ENCODE measurements at regions not wholly inside any gene's neighbourhood (a gene's known extent, or its start where the extent isn't known, plus 50 kb on each side); places are given as distances from the start of the nearest gene placed in this dataset.

DNA sequence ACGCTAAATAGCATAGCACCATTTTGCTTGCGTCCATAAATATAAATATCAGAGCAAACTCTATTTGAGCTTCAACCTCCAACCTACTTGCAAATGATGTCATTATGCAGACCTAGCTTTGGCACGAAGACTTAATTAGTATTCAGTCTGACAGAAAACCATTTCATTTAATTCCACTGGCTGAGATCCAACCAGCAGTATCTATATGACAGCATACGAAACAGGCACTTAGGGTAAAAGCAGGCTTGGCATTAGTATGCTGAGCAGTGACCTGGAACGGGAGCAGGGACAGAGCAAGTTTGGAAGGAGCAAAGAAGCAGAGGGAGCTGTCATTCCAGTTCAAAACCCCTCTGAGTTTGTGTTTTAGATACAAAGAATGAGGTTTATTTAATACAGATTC is 312.5 kb upstream of the CHRM2 start:
- TF ChIP-seq, protein P1, sequence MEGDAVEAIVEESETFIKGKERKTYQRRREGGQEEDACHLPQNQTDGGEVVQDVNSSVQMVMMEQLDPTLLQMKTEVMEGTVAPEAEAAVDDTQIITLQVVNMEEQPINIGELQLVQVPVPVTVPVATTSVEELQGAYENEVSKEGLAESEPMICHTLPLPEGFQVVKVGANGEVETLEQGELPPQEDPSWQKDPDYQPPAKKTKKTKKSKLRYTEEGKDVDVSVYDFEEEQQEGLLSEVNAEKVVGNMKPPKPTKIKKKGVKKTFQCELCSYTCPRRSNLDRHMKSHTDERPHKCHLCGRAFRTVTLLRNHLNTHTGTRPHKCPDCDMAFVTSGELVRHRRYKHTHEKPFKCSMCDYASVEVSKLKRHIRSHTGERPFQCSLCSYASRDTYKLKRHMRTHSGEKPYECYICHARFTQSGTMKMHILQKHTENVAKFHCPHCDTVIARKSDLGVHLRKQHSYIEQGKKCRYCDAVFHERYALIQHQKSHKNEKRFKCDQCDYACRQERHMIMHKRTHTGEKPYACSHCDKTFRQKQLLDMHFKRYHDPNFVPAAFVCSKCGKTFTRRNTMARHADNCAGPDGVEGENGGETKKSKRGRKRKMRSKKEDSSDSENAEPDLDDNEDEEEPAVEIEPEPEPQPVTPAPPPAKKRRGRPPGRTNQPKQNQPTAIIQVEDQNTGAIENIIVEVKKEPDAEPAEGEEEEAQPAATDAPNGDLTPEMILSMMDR (IDR thresholded peaks at IDR 0.05), result no peak
- TF ChIP-seq POLR2AphosphoS5 (IDR thresholded peaks at IDR 0.05), result no peak
